A549 (cell line): ENCODE measurements at regions not wholly inside any gene's neighbourhood (a gene's known extent, or its start where the extent isn't known, plus 50 kb on each side); places are given as distances from the start of the nearest gene placed in this dataset.

ENCODE experiments used
- CEBPB ChIP-seq, 2 experiments: fragments of >200 bp in 1 of 2; sonication (Bioruptor Twin) in 1 of 2; formaldehyde crosslinking in 1 of 2; IDR thresholded peaks; 2 replicates each; pipeline ENCODE4 v1.6.1; 2012 to 2016
- E2F6 ChIP-seq: IDR thresholded peaks from 2 replicates; pipeline ENCODE4 v1.6.1; 2012; ENCODE audit warnings: low read depth, borderline replicate concordance
- KDM1A ChIP-seq: fragments of 200-600 bp; sonication (generic); IDR thresholded peaks from 2 replicates; pipeline ENCODE4 v1.6.1; 2016; ENCODE audit warnings: low read depth, mild to moderate bottlenecking
- MYC ChIP-seq: IDR thresholded peaks from 2 replicates; pipeline ENCODE4 v1.6.1; 2012; ENCODE audit warnings: mild to moderate bottlenecking, inconsistent platforms, low read length, improper control_type of control experiment, borderline replicate concordance
- NR3C1 ChIP-seq: fragments of >200 bp; sonication (Bioruptor Twin); formaldehyde crosslinking; IDR thresholded peaks from 3 replicates; pipeline ENCODE4 v1.6.1; 2017
- POLR2A ChIP-seq: IDR thresholded peaks from 2 replicates; pipeline ENCODE4 v1.6.1; 2012; ENCODE audit warnings: mild to moderate bottlenecking, low read length
- REST ChIP-seq: fragments of 200-600 bp; sonication (generic); IDR thresholded peaks from 2 replicates; pipeline ENCODE4 v1.6.1; 2016; ENCODE audit warnings: antibody characterized with exemption, mild to moderate bottlenecking, moderate library complexity
- RNF2 ChIP-seq: fragments of 200-600 bp; sonication (generic); IDR thresholded peaks from 2 replicates; pipeline ENCODE4 v1.6.1; 2016; ENCODE audit warnings: low read depth, mild to moderate bottlenecking, antibody characterized with exemption, moderate library complexity, borderline replicate concordance
- SMC3 ChIP-seq: fragments of >200 bp; sonication (Bioruptor Twin); formaldehyde crosslinking; IDR thresholded peaks from 3 replicates; pipeline ENCODE4 v1.6.1; 2018; ENCODE audit warnings: inconsistent platforms
- TF ChIP-seq, protein P1 (sequence below): fragments of >200 bp; sonication (Bioruptor Twin); formaldehyde crosslinking; IDR thresholded peaks from 3 replicates; pipeline ENCODE4 v1.5.1; 2016
- TF ChIP-seq, protein P2 (sequence below): IDR thresholded peaks from 2 replicates; pipeline ENCODE4 v1.6.1; 2012
- TF ChIP-seq, protein P3 (sequence below): fragments of >200 bp; sonication (Bioruptor Twin); formaldehyde crosslinking; IDR thresholded peaks from 2 replicates; pipeline ENCODE4 v1.6.1; 2016

- TF ChIP-seq POLR2A (no peak), KDM1A (no peak), NR3C1 (no peak), CEBPB (IDR thresholded peaks at IDR 0.05) (no peak), REST (no peak), SMC3 (no peak), E2F6 (no peak), RNF2 (no peak), MYC (no peak)
- TF ChIP-seq, protein P1, sequence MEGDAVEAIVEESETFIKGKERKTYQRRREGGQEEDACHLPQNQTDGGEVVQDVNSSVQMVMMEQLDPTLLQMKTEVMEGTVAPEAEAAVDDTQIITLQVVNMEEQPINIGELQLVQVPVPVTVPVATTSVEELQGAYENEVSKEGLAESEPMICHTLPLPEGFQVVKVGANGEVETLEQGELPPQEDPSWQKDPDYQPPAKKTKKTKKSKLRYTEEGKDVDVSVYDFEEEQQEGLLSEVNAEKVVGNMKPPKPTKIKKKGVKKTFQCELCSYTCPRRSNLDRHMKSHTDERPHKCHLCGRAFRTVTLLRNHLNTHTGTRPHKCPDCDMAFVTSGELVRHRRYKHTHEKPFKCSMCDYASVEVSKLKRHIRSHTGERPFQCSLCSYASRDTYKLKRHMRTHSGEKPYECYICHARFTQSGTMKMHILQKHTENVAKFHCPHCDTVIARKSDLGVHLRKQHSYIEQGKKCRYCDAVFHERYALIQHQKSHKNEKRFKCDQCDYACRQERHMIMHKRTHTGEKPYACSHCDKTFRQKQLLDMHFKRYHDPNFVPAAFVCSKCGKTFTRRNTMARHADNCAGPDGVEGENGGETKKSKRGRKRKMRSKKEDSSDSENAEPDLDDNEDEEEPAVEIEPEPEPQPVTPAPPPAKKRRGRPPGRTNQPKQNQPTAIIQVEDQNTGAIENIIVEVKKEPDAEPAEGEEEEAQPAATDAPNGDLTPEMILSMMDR: no peak
- TF ChIP-seq, protein P2, sequence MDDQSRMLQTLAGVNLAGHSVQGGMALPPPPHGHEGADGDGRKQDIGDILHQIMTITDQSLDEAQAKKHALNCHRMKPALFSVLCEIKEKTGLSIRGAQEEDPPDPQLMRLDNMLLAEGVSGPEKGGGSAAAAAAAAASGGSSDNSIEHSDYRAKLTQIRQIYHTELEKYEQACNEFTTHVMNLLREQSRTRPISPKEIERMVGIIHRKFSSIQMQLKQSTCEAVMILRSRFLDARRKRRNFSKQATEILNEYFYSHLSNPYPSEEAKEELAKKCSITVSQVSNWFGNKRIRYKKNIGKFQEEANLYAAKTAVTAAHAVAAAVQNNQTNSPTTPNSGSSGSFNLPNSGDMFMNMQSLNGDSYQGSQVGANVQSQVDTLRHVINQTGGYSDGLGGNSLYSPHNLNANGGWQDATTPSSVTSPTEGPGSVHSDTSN: no peak
- TF ChIP-seq, protein P3, sequence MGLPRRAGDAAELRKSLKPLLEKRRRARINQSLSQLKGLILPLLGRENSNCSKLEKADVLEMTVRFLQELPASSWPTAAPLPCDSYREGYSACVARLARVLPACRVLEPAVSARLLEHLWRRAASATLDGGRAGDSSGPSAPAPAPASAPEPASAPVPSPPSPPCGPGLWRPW: no peak
Measured at GRCh38 chr22:49177666-49178065, 650.0 kb downstream of the BRD1 start.
